ENCODE measurements at regions not wholly inside any gene's neighbourhood (a gene's known extent, or its start where the extent isn't known, plus 50 kb on each side); places are given as distances from the start of the nearest gene placed in this dataset.

- TF ChIP-seq CTCF (IDR thresholded peaks at IDR 0.05) (no peak), POLR2A (IDR thresholded peaks at IDR 0.05) (no peak)
Measured at GRCh38 chr18:28855989-28856388, 679.1 kb upstream of the CDH2 start.

All from heart left ventricle (tissue), 13 donors.